Pancreas (tissue), 10 donors: ENCODE measurements at regions not wholly inside any gene's neighbourhood (a gene's known extent, or its start where the extent isn't known, plus 50 kb on each side); places are given as distances from the start of the nearest gene placed in this dataset.
A peak's percentile ranks its signal among the peaks of the same experiment; 100 is the strongest.

Source experiments
- ATAC-seq, 4 donors: fragments of 200-7000 bp; cut with Tn5 transposase; one replicate each; pipeline versions ENCODE4 v1.8.0 to v1.9.1; 2020; ENCODE audit warnings: mild to moderate bottlenecking in 4 of 4, moderate library complexity in 4 of 4
- DNase-seq, 6 donors: peaks; one replicate each; pipeline ENCODE4 v3.0.0-alpha.2; 2020
- FAIRE-seq: peaks from 2 replicates; lab custom pipeline; 2012; peaks lifted over from hg19 to GRCh38; lab: Jason Lieb, UNC
- H3K27ac ChIP-seq, 4 donors: fragments of 200-600 bp; sonication (generic); 1 replicate in 3 of 4; 2 replicates in 1 of 4; pipeline versions ENCODE4 v1.5.0 to v1.8.0; 2020
- H3K27me3 ChIP-seq, 4 donors: fragments of 200-600 bp; one replicate each; pipeline ENCODE4 v1.8.0; 2021
- H3K36me3 ChIP-seq, 3 donors: fragments of 200-600 bp; sonication (generic) in 1 of 3; one replicate each; pipeline versions ENCODE4 v1.5.0 to v1.8.0; 2020 to 2021
- H3K4me1 ChIP-seq, 3 donors: fragments of 200-600 bp; one replicate each; pipeline ENCODE4 v1.8.0; 2021
- H3K4me3 ChIP-seq, 4 donors: fragments of 200-600 bp; sonication (generic) in 2 of 4; one replicate each; pipeline versions ENCODE4 v1.5.0 to v1.8.0; 2020 to 2021
- H3K9me3 ChIP-seq, 4 donors: fragments of 200-600 bp; one replicate each; pipeline ENCODE4 v1.8.0; 2021
- CTCF ChIP-seq, 4 donors: fragments of 200-600 bp; sonication (generic) in 3 of 4; IDR thresholded peaks; one replicate each; pipeline versions ENCODE4 v1.5.0 to v1.8.0; 2021; ENCODE audit warnings: antibody characterized with exemption in 4 of 4
- WGBS, 2 donors: extraction: QIAGEN DNeasy Blood & Tissue Kit; methylation state at CpG; one replicate each; pipeline ENCODE4 v1.1.7; 2013; 5-methylcytosine and 5-hydroxymethylcytosine counted together
- intact Hi-C, 3 donors: fragments of 100-400 bp; cut with DNase I; formaldehyde crosslinking; loops; one replicate each; pipeline versions ENCODE4 v1.11.1 to v1.14.2; 2022
- donor health status: healthy with polysubstance abuse.
- donor health status: DM: no; HTN: no; CAD: no; lungs with moderate emphysema.
- donor health status: DM: no; HTN: no; CAD: no.
- donor health status: control.
- donor health status: control.
- donor health status: Bipolar disorder and iron deficiency.
- donor health status: DM: yes; HTN: yes; CAD: no.
- donor health status: DM: no; HTN: no; CAD: no.
- donor health status: DM: no; HTN: no; CAD: no.
- donor health status: DM: yes; HTN: yes; CAD: no.

- intact Hi-C loops: no loop called here
- ATAC-seq (no peak), FAIRE-seq (no peak), DNase-seq (no peak)
- Histone ChIP-seq H3K4me3 (no peak overlapping the region), H3K27ac (no peak overlapping the region), H3K27me3 (no peaks in the 10 kb centered on the region), H3K36me3 (no peaks in the 10 kb centered on the region), H3K9me3 (no peaks in the 10 kb centered on the region), H3K4me1 (no peaks in the 10 kb centered on the region)
- TF ChIP-seq CTCF (IDR thresholded peaks at IDR 0.05): no peak
- 77 to 80% methylated on average over 9 of the region's 9 CpGs for WGBS, 2 donors
Observed at GRCh38 chr1:38115682-38116202, 69.1 kb upstream of the POU3F1 start.

GRCh38 chr1:38115226-38115625, 68.6 kb upstream of the POU3F1 start:
- no peak for TF ChIP-seq CTCF (IDR thresholded peaks at IDR 0.05)
- H3K9me3 ChIP-seq: no peaks in the 10 kb centered on the region
- ATAC-seq (no peak), FAIRE-seq (no peak), DNase-seq (no peak)
- intact Hi-C loops: no loop called here
- no peak overlapping the region for H3K27ac ChIP-seq
- no peak overlapping the region for H3K4me3 ChIP-seq
- no peaks in the 10 kb centered on the region for H3K4me1 ChIP-seq
- H3K27me3 ChIP-seq: no peaks in the 10 kb centered on the region
- 77 to 81% methylated on average over 15 of the region's 15 CpGs for WGBS, 2 donors
- H3K36me3 ChIP-seq: no peaks in the 10 kb centered on the region

- Histone ChIP-seq H3K9me3 (no peaks in the 10 kb centered on the region), H3K36me3 (no peaks in the 10 kb centered on the region), H3K27me3 (no peaks in the 10 kb centered on the region), H3K4me1 (no peaks in the 10 kb centered on the region), H3K4me3 (no peak overlapping the region), H3K27ac (no peak overlapping the region)
- intact Hi-C loops: no loop called here
- FAIRE-seq (no peak), ATAC-seq (peak; percentile 39 to 84 (median 70)), DNase-seq (peak in 2 of 6 donors; percentile 46 to 48)
- TF ChIP-seq CTCF (IDR thresholded peaks at IDR 0.05): no peak
- WGBS, 2 donors: 52 to 53% methylated on average over 13 of the region's 13 CpGs
Observed at GRCh38 chr1:38114241-38115026, 67.8 kb upstream of the POU3F1 start.

GRCh38 chr1:38113159-38113666, 66.6 kb upstream of the POU3F1 start:
- no peak overlapping the region for H3K27ac ChIP-seq
- no peak for ATAC-seq
- H3K27me3 ChIP-seq: no peaks in the 10 kb centered on the region
- no peak for TF ChIP-seq CTCF (IDR thresholded peaks at IDR 0.05)
- FAIRE-seq: no peak
- no peaks in the 10 kb centered on the region for H3K4me1 ChIP-seq
- no peak overlapping the region for H3K4me3 ChIP-seq
- intact Hi-C loops: no loop called here
- 85% methylated on average over 14 of the region's 14 CpGs for WGBS, 2 donors
- H3K36me3 ChIP-seq: no peaks in the 10 kb centered on the region
- no peaks in the 10 kb centered on the region for H3K9me3 ChIP-seq
- DNase-seq: no peak

GRCh38 chr1:38111589-38111988, 65.0 kb upstream of the POU3F1 start:
- H3K27me3 ChIP-seq: no peaks in the 10 kb centered on the region
- 68 to 71% methylated on average over 8 of the region's 8 CpGs for WGBS, 2 donors
- no peak for FAIRE-seq

More at GRCh38 chr1:38111589-38111988, 65.0 kb upstream of the POU3F1 start:
- Histone ChIP-seq H3K4me3 (no peak overlapping the region), H3K36me3 (no peaks in the 10 kb centered on the region), H3K9me3 (no peaks in the 10 kb centered on the region), H3K4me1 (no peaks in the 10 kb centered on the region), H3K27ac (no peak overlapping the region)
- no peak for DNase-seq
- ATAC-seq: no peak
- intact Hi-C loops: no loop called here
- no peak for TF ChIP-seq CTCF (IDR thresholded peaks at IDR 0.05)
